ENCODE measurements at regions not wholly inside any gene's neighbourhood (a gene's known extent, or its start where the extent isn't known, plus 50 kb on each side); places are given as distances from the start of the nearest gene placed in this dataset.

GRCh38 chr9:115616666-115617239 lies 498.8 kb upstream of the TNC start:
- TF ChIP-seq GATA2 (IDR thresholded peaks at IDR 0.05; ENCODE audit: low read depth, low read length), result no peak
- TF ChIP-seq GATA3 (IDR thresholded peaks at IDR 0.05; ENCODE audit: low read depth, low read length), result no peak

DNA sequence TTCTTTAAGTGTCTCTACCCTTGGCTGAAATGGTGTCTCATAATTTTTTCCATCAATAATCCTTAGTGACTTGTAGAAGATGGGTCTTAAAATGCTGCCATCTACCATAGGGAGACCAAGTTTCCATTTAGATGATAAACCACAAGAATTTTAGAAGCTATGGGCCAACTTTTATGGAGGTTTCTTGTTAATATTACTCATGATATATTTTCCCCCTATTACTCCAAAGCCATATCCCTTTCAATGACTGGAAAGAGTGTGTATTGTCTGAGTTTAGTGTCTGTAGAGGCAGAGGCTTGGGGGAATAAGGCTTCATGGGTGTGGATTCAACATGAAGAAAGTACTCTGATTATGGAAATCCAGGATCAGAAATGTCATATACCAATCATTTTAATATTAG lies 507.3 kb upstream of the TNC start:
- TF ChIP-seq GATA2 (IDR thresholded peaks at IDR 0.05; ENCODE audit: low read depth, low read length) (no peak), GATA3 (IDR thresholded peaks at IDR 0.05; ENCODE audit: low read depth, low read length) (no peak)

- no peak for TF ChIP-seq GATA2 (IDR thresholded peaks at IDR 0.05; ENCODE audit: low read depth, low read length)
- no peak for TF ChIP-seq GATA3 (IDR thresholded peaks at IDR 0.05; ENCODE audit: low read depth, low read length)
These were observed 508.0 kb upstream of the TNC start for GRCh38 chr9:115625954-115626353.

DNA sequence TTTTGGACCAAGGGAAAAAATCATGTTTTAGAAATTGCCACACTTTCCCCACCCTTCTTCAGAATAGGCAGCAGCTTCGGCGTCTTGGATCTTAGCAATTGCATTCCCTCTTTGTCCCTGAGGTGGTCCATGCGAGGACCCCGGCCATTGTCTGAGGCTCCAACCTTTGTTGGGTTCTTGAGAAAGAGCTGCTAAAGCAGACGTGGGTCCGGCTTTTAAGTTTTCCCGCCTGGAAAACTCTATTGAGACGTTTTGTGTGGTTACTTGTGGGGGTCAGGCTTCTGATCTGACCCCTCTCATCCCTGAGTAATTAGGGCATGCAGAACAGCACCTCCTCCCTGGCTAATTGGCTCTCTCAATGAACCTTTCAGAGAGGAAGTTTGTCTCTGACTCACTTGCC lies 509.6 kb upstream of the TNC start:
- no peak for TF ChIP-seq GATA2 (IDR thresholded peaks at IDR 0.05; ENCODE audit: low read depth, low read length)
- no peak for TF ChIP-seq GATA3 (IDR thresholded peaks at IDR 0.05; ENCODE audit: low read depth, low read length)

GRCh38 chr9:115628426-115628825 lies 510.5 kb upstream of the TNC start:
- TF ChIP-seq GATA3 (IDR thresholded peaks at IDR 0.05; ENCODE audit: low read depth, low read length) (no peak), GATA2 (IDR thresholded peaks at IDR 0.05; ENCODE audit: low read depth, low read length) (no peak)

DNA sequence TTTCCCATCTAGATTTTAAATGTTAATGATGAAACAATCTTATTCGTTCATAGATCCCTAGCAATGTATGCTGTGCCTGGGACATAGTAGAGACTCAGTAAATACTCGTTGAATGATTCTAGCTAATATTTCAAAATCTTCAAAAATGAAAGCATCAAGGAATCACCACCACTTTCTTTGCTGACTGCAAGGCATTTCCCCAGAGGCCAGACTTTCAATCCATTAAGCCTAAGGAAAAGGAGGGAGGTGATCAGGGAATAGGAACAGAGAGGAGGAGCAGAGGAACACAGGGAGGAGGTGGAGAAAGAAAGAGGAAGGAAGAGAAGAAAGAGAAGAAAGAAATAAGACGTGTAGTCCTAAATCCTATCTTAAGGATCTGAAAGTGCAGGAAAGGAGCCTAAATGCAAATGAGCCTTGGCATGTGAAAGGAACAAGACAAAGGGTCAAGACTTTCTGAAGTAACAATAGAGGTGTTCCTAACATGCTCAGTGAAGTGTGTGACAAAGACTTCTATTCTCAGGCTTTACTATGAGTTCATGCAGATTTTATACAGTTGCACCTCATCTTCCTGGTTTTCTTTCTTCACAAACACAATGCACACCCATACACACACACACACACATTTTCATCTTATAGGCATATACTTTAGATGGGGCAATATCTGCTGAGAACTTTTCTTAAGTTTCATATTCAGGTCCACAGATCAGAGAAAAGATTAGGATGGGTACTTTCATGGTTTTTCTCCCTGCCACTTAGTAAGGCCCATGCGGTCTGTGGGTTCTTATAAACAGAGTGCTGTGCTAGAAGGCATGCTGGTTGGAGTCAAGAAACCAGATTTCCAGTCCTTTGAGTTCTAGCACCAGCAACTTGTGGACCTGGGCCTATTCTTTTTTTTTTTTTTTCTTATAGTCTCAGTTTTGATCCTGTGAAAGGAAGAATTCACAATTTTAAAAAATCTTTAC lies 512.2 kb upstream of the TNC start:
- no peak for TF ChIP-seq GATA3 (IDR thresholded peaks at IDR 0.05; ENCODE audit: low read depth, low read length)
- TF ChIP-seq GATA2 (IDR thresholded peaks at IDR 0.05; ENCODE audit: low read depth, low read length), result no peak

DNA sequence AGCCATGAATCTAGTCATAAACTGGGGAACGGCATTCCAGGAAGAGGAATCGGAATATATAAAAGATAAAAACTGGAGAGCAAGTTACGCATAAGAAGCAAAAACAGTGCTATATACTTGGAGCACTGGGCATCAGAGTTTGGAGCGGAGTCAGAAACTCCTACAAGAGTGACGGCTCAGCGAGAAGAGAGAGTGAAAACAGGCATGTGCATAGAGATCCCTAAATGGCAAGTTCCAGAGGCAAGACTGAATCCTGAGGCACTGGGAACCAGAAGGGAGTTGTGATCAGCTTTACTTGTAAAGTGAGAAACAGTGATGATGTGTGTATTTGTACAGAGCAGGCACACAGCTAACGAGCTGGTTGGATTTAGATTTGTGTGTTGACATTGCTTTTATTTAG lies 514.4 kb upstream of the TNC start:
- TF ChIP-seq GATA3 (IDR thresholded peaks at IDR 0.05; ENCODE audit: low read depth, low read length), result no peak
- no peak for TF ChIP-seq GATA2 (IDR thresholded peaks at IDR 0.05; ENCODE audit: low read depth, low read length)

DNA sequence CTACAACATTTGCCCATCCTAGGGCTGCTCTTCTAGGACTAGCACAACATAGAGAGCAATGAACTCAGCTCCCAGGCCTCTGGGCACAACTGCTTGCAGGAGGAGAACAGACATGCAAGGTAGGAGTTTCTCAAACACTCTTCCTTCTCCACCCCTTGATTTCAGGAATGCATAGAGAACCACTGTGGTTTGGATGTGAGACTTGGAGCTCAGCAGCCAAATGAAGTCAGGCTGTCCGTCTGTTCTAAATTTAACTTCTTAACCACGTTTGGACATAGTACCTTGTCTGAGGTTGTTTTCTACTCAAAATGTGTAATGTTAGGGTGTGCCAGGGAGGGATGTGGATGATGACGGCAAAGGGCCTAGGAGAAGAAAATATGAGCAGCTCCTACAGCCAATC lies 515.1 kb upstream of the TNC start:
- TF ChIP-seq GATA2 (IDR thresholded peaks at IDR 0.05; ENCODE audit: low read depth, low read length), result no peak
- no peak for TF ChIP-seq GATA3 (IDR thresholded peaks at IDR 0.05; ENCODE audit: low read depth, low read length)

GRCh38 chr9:115635680-115636383 lies 517.8 kb upstream of the PAPPA start:
- TF ChIP-seq GATA2 (IDR thresholded peaks at IDR 0.05; ENCODE audit: low read depth, low read length), result no peak
- TF ChIP-seq GATA3 (IDR thresholded peaks at IDR 0.05; ENCODE audit: low read depth, low read length), result no peak

DNA sequence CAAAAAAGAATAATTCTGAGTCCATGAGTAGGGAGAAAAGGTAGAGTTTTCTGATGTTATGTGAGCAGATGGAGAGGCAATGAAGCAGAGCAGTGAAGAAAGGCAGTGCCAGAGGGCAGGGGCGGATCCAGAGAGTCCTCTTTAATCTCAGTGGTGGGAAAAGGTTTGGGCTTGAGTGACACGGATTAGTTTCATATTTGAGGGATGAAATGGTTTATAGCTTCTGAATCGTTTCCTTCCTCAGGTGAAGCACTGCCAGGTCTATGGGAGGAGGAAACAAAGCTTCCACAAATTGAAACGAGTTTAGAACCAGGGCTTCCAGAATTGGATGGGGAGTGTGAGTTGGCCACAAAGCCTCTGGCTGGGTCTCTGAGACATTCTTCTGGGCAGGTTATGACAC lies 517.0 kb upstream of the PAPPA start:
- no peak for TF ChIP-seq GATA3 (IDR thresholded peaks at IDR 0.05; ENCODE audit: low read depth, low read length)
- no peak for TF ChIP-seq GATA2 (IDR thresholded peaks at IDR 0.05; ENCODE audit: low read depth, low read length)

DNA sequence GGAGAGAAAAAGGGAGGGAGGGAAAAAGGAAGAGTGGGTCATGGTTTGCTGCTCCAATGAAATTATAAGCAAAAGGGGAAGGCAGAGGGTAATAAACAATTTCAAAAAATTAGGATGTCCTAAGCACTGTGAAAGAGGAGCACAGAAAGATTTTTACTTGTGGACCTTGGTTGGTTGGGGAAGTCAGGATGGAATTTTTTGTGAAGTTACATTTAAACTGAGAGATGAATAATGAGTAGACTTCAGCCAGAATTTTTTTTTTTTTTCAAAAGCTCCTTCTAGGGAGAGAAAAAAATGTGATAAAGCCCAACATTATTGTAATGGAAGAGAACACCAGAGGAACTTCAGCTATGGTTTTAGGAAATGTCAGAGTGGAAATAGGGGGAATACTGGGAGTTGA lies 515.9 kb upstream of the PAPPA start:
- TF ChIP-seq GATA3 (IDR thresholded peaks at IDR 0.05; ENCODE audit: low read depth, low read length), result no peak

- TF ChIP-seq GATA3 (IDR thresholded peaks at IDR 0.05; ENCODE audit: low read depth, low read length), result no peak
- TF ChIP-seq GATA2 (IDR thresholded peaks at IDR 0.05; ENCODE audit: low read depth, low read length), result no peak
These were observed 512.7 kb upstream of the PAPPA start for GRCh38 chr9:115640887-115641286.

DNA sequence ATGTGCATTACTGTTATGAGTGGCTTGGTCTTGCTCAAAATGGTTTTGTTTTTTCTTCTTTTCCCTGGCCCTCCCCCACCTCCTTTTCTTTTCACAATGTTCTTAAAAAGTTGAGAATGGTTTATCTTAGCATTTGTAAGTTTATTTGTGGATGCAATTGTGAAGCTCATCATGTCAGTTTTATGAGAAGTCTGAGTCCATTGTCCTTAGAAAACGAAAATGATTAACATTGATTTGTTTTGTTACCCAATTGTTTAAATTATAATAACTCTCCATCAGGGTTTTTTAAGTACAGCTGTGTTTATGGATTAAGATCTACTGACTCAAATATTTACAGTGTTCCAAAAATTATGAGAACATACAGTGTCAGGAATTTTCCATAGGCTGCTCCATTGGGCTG lies 511.3 kb upstream of the PAPPA start:
- TF ChIP-seq GATA3 (IDR thresholded peaks at IDR 0.05; ENCODE audit: low read depth, low read length), result no peak
- no peak for TF ChIP-seq GATA2 (IDR thresholded peaks at IDR 0.05; ENCODE audit: low read depth, low read length)

DNA sequence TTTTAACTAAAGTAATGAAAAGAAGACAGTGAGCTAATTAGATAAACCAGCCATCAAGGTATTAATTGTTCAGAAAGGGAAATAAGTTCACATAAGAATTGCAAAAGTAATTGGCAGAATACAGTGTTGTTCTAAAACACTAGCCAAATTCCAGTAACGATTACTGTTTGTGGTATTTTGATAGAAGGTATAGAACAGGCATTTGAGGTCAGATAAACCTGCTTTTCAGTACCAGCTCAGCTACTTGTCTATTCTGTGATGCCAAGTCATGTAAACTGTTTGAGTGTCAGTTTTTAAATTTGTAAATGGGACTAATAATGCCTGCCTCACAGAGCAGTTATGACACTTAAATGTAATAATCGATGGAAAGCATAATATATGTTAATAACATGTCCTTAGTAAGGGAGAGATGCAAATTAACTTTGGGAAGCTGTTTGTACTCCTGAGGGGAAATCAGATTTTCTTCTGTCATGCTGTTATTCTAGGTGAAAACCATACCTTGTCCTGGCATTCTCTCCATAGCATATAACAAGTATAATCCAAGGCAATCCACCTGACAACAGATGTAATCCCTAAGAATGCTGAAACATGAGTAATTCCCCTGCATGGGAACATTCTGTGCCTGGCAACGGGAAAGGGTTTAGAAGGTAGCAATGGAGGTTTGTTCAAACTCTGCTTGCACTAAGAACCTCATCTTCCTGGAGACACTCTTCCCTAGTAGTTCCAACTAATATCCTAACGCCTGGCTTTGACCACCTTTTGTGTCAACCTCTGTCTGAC lies 509.5 kb upstream of the PAPPA start:
- TF ChIP-seq GATA3 (IDR thresholded peaks at IDR 0.05; ENCODE audit: low read depth, low read length) (no peak), GATA2 (IDR thresholded peaks at IDR 0.05; ENCODE audit: low read depth, low read length) (no peak)

Data from SH-SY5Y (cell line).